ENCODE measurements at regions not wholly inside any gene's neighbourhood (a gene's known extent, or its start where the extent isn't known, plus 50 kb on each side); places are given as distances from the start of the nearest gene placed in this dataset.

- TF ChIP-seq MAX (IDR thresholded peaks at IDR 0.05), result no peak
- TF ChIP-seq ZBTB7A (IDR thresholded peaks at IDR 0.05; ENCODE audit: low read depth), result no peak
- no peak for TF ChIP-seq CEBPB (IDR thresholded peaks at IDR 0.05)
- no peak for TF ChIP-seq TAF1 (IDR thresholded peaks at IDR 0.05; ENCODE audit: low read depth)
- TF ChIP-seq REST (IDR thresholded peaks at IDR 0.05; ENCODE audit: low read depth), result no peak
- TF ChIP-seq TEAD4 (IDR thresholded peaks at IDR 0.05), result no peak
- TF ChIP-seq RAD21 (IDR thresholded peaks at IDR 0.05; ENCODE audit: low read depth), result no peak
- no peak for TF ChIP-seq EP300 (IDR thresholded peaks at IDR 0.05; ENCODE audit: borderline replicate concordance)
- TF ChIP-seq YY1 (IDR thresholded peaks at IDR 0.05; ENCODE audit: low read depth), result no peak
Measured at GRCh38 chr12:75724307-75724927, 213.0 kb upstream of the KRR1 start.

All from Ishikawa (cell line).